Progenitor cell of endocrine pancreas (in vitro differentiated cells): ENCODE measurements at regions not wholly inside any gene's neighbourhood (a gene's known extent, or its start where the extent isn't known, plus 50 kb on each side); places are given as distances from the start of the nearest gene placed in this dataset.

Experiments used
- DNase-seq: peaks from one replicate; pipeline ENCODE4 v3.0.0; 2021; ENCODE audit warnings: low spot score; ENCODE audit not compliant: unreplicated experiment
- H3K27ac Mint-ChIP-seq: 2 replicates; pipeline ENCODE4 v1.8.0; 2021; ENCODE audit warnings: mild to moderate bottlenecking, moderate library complexity, mixed read lengths
- H3K27me3 Mint-ChIP-seq: 2 replicates; pipeline ENCODE4 v1.8.0; 2021; ENCODE audit warnings: mixed read lengths
- H3K36me3 Mint-ChIP-seq: 2 replicates; pipeline ENCODE4 v1.8.0; 2022; ENCODE audit warnings: mixed read lengths; ENCODE audit not compliant: insufficient read depth
- H3K4me1 Mint-ChIP-seq: 2 replicates; pipeline ENCODE4 v1.8.0; 2021; ENCODE audit warnings: low read depth, mixed read lengths
- H3K4me3 Mint-ChIP-seq: 2 replicates; pipeline ENCODE4 v1.8.0; 2021; ENCODE audit warnings: low read depth, mild to moderate bottlenecking, moderate library complexity, mixed read lengths
- H3K9me3 Mint-ChIP-seq: 2 replicates; pipeline ENCODE4 v1.8.0; 2021; ENCODE audit warnings: low read depth, mixed read lengths
- TF ChIP-seq, protein P1 (sequence below): fragments of 200-600 bp; sonication (generic); IDR thresholded peaks from one replicate; pipeline ENCODE4 v1.5.0; 2021; ENCODE audit warnings: antibody characterized with exemption, mild to moderate bottlenecking; ENCODE audit not compliant: unreplicated experiment

DNA sequence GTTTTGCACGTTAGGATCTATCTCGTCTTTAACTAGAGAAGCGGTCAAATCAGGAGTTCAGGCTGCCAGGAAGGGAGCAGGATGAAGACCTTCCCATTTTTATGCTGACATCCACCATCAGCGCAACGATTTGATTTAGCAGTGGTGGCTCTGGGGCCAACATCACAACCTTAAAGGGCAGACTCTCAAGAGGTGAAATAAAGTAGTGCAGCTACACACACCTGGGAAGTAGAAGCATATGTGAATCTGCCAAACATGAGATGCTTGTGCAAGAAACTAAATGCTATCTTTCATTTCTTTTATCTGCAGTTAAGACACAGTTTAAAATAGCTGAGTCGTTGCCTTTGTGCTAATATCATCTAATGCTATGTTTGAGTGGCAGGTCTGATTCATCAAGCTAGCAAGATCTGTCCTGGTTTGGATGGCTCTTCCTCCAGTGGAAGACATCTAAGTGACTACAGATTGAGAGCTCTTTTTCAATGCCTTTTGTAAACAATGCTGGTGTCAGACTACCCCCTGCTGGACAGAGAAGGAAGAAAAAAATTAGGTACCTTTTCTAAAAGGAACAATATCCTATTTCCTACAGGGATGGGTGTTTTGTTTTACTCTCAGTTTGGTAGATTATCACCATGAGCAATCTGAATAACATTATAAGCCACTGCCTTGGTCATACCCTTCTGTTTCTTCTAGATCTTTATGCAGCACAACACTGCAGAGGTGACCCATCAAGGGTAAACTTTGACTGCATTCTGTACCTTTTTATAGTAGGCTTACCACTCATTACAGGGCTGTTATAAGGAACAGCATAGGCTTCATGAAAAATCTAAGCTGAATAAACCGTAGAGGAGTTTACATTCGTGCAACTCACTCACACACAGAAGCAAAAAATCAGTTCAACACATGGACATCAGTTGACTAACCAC lies 171.6 kb upstream of the FBXL4 start:
- Mint-ChIP-seq H3K27ac (no peak overlapping the region), H3K36me3 (no peaks in the 10 kb centered on the region)
- no peak for DNase-seq

DNA sequence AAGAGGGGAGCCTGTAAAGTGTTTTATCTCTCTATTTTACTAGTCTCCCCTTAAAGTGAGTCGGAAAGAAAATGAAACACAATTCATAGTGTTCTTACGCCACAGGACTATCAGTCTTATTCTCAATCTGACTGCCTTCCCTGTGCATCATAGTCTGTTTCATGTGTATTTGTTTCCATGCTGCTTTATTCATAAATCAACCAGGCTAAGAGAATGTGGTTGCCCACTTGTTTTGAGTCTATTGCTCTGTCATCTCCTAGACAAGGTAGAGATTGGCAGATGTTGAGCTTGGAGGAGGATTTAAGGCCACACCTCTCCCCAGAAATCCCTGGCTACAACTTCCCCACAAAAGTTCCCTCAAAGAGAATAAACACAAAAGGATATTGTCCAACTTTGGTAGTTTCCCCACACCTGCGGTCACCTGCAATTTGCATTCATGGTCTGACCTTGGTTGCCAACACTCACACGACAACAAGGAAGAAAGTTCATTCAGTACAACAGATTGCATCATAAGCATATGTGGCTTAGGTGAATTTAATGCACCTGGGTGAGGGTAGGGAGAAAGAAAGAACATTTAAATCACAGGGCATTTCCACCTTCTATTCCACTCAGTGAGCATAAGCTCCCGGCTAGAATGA lies 167.1 kb upstream of the FBXL4 start:
- Mint-ChIP-seq H3K27me3 (peaks cover 17% of the 10 kb centered on the region), H3K4me1 (no peaks in the 10 kb centered on the region), H3K9me3 (no peaks in the 10 kb centered on the region), H3K27ac (no peak overlapping the region), H3K36me3 (no peaks in the 10 kb centered on the region), H3K4me3 (no peak overlapping the region)
- DNase-seq, result no peak
- TF ChIP-seq, protein P1, sequence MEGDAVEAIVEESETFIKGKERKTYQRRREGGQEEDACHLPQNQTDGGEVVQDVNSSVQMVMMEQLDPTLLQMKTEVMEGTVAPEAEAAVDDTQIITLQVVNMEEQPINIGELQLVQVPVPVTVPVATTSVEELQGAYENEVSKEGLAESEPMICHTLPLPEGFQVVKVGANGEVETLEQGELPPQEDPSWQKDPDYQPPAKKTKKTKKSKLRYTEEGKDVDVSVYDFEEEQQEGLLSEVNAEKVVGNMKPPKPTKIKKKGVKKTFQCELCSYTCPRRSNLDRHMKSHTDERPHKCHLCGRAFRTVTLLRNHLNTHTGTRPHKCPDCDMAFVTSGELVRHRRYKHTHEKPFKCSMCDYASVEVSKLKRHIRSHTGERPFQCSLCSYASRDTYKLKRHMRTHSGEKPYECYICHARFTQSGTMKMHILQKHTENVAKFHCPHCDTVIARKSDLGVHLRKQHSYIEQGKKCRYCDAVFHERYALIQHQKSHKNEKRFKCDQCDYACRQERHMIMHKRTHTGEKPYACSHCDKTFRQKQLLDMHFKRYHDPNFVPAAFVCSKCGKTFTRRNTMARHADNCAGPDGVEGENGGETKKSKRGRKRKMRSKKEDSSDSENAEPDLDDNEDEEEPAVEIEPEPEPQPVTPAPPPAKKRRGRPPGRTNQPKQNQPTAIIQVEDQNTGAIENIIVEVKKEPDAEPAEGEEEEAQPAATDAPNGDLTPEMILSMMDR, result no peak

More for the DNA sequence above, 171.6 kb upstream of the FBXL4 start:
- Mint-ChIP-seq H3K4me3 (no peak overlapping the region), H3K4me1 (no peaks in the 10 kb centered on the region), H3K9me3 (no peaks in the 10 kb centered on the region), H3K27me3 (peaks cover 33% of the 10 kb centered on the region)
- TF ChIP-seq, protein P1, result peak; percentile 79

DNA sequence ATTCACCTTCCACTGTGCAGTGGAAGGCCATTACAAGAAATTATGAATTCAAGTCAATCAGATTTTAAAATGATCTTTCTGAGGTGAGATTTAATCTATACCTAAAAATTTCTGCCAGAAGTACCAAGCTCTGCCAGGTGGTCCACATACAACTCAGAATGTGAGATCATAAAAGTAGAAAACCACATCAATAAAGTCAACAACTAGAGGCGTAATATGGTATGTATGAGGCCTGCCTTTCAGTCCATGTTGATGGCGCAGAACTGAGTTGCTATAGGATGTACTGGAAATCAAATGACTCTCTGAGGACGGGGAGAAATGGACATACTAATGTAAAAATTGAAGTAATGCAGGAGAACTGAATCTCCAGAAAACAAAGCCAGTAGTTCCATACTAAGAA lies 163.8 kb upstream of the FBXL4 start:
- TF ChIP-seq, protein P1, result no peak
- Mint-ChIP-seq H3K9me3 (no peaks in the 10 kb centered on the region), H3K36me3 (no peaks in the 10 kb centered on the region), H3K4me1 (no peaks in the 10 kb centered on the region), H3K27ac (no peak overlapping the region), H3K4me3 (no peak overlapping the region), H3K27me3 (peaks cover 14% of the 10 kb centered on the region)
- DNase-seq, result no peak

DNA sequence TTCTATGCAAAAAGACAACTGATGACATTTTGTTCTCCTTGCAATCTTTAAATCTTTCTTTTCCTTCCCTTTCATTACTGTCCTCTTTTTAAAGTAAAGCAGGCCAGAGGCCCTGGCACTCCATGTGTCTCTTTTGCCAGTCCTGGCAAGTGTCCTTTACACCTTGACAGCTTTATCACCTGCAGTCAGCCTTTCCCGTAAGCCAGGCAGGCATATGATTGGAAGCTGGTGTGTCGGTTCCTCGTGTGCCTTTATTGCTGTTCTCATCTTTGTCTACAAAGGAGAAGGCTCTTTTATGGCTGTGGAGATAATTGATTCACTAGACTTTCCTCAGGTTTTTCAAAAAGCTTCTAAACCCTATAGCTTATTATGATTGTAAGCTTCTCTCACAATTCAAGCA lies 162.3 kb upstream of the FBXL4 start:
- no peak for DNase-seq
- Mint-ChIP-seq H3K36me3 (no peaks in the 10 kb centered on the region), H3K4me3 (no peak overlapping the region), H3K27me3 (peaks cover 10% of the 10 kb centered on the region), H3K4me1 (no peaks in the 10 kb centered on the region), H3K9me3 (no peaks in the 10 kb centered on the region), H3K27ac (no peak overlapping the region)
- TF ChIP-seq, protein P1, result no peak

DNA sequence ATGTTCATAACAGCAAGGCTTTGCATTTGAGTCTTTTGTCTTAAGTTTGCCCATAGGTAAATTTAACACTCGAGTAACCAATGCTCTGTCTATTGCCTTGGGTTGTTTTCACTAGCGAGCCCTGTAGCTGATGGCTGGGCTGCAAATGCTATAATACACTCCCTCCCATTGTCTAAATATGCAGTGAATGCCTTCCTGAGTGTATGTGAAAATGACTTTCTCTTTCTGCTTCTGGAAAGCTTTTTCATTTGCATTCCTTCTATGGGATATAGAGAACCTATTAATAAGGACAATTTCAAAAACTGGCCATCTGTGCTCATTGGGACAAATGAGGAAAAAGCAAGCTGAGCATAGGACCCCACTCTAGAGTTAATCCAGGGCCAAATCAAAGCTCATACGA lies 156.5 kb upstream of the FBXL4 start:
- H3K27me3 Mint-ChIP-seq, result no peaks in the 10 kb centered on the region
- no peak overlapping the region for H3K4me3 Mint-ChIP-seq
- no peaks in the 10 kb centered on the region for H3K36me3 Mint-ChIP-seq

More for the DNA sequence above, 156.5 kb upstream of the FBXL4 start:
- DNase-seq, result no peak
- H3K27ac Mint-ChIP-seq, result no peak overlapping the region
- TF ChIP-seq, protein P1, result no peak
- peaks cover 2% of the 10 kb centered on the region for H3K4me1 Mint-ChIP-seq
- H3K9me3 Mint-ChIP-seq, result no peaks in the 10 kb centered on the region
